ENCODE measurements at regions not wholly inside any gene's neighbourhood (a gene's known extent, or its start where the extent isn't known, plus 50 kb on each side); places are given as distances from the start of the nearest gene placed in this dataset.

DNA sequence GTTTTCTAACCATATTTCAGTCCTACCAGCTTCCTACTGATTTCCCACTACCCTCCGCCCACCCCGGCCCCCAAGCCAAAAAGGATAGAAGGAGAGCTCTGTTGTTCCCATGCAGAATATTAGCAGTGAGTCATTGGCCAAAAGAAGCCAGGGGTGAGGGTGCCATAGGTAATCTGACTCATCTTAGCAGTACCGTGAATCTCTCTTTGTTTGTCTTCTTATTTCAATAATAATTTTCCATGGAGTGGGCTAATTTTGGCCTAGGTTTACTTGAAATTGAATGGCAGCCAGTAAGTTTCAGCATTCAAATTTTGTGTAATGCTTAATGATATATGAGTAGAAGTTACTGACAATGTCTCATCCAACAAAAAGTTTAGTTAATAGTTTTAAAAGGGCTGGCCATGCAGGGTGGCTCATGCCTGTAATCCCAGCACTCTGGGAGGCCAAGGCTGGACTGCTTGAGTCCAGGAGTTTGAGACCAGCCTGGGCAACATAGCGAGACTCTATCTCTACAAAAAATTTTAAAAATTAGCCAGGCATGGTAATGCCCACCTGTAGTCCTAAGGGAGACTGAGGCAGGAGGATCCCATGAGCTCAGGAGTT is 74.2 kb downstream of the C9orf152 start:
- TF ChIP-seq, protein P1, sequence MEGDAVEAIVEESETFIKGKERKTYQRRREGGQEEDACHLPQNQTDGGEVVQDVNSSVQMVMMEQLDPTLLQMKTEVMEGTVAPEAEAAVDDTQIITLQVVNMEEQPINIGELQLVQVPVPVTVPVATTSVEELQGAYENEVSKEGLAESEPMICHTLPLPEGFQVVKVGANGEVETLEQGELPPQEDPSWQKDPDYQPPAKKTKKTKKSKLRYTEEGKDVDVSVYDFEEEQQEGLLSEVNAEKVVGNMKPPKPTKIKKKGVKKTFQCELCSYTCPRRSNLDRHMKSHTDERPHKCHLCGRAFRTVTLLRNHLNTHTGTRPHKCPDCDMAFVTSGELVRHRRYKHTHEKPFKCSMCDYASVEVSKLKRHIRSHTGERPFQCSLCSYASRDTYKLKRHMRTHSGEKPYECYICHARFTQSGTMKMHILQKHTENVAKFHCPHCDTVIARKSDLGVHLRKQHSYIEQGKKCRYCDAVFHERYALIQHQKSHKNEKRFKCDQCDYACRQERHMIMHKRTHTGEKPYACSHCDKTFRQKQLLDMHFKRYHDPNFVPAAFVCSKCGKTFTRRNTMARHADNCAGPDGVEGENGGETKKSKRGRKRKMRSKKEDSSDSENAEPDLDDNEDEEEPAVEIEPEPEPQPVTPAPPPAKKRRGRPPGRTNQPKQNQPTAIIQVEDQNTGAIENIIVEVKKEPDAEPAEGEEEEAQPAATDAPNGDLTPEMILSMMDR (IDR thresholded peaks at IDR 0.05), result no peak
- no peaks in the 10 kb centered on the region for H3K4me1 Mint-ChIP-seq
- H3K27ac Mint-ChIP-seq, result no peak overlapping the region
- intact Hi-C loops (cut with micrococcal nuclease), result no loop called here
- H3K4me3 Mint-ChIP-seq, result no peak overlapping the region
- Histone ChIP-seq H3K27me3 (ENCODE audit: control insufficient read depth, insufficient read depth, low read length) (no peaks in the 10 kb centered on the region), H3K9me3 (ENCODE audit: control insufficient read depth, insufficient read depth, low read length) (no peaks in the 10 kb centered on the region), H3K4me1 (ENCODE audit: control insufficient read depth, insufficient read depth, low read length) (peaks cover 1% of the 10 kb centered on the region), H3K36me3 (ENCODE audit: control insufficient read depth, insufficient read depth, low read length) (no peaks in the 10 kb centered on the region), H3K27ac (ENCODE audit: low read length) (no peak overlapping the region), H3K4me3 (ENCODE audit: low read length) (no peak overlapping the region)
- ATAC-seq (no peak), DNase-seq (no peak)
- 95% methylated on average over 4 of the region's 4 CpGs for WGBS (ENCODE audit: insufficient coverage)
- H3K27me3 Mint-ChIP-seq (ENCODE audit: low read depth in 2 of 2), result no peaks in the 10 kb centered on the region
- no peaks in the 10 kb centered on the region for H3K36me3 Mint-ChIP-seq
- no peaks in the 10 kb centered on the region for H3K9me3 Mint-ChIP-seq

DNA sequence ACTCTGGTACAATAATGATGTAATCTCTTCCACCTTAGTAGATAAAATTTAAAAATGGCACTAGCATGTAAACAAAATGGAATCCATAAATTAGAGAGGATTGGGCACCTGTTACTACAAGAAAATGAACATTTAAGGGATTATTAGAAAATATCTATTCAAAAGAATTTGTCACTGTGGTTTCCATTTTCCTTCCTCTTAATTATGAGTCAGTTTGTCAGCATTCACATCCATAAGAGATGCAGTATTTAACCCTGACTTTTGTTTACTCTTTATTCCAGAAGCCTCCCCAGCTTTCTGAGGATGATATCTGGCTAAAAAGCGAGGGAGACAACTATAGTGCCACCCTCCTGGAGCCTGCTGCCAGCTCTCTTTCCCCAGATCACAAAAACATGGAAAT is 72.1 kb downstream of the C9orf152 start:
- no peaks in the 10 kb centered on the region for H3K9me3 ChIP-seq (ENCODE audit: control insufficient read depth, insufficient read depth, low read length)
- Mint-ChIP-seq H3K27ac (no peak overlapping the region), H3K9me3 (no peaks in the 10 kb centered on the region), H3K4me3 (no peak overlapping the region), H3K4me1 (no peaks in the 10 kb centered on the region), H3K36me3 (no peaks in the 10 kb centered on the region), H3K27me3 (ENCODE audit: low read depth in 2 of 2) (no peaks in the 10 kb centered on the region)
- no peak for DNase-seq
- intact Hi-C loops (cut with micrococcal nuclease), result no loop called here
- H3K4me3 ChIP-seq (ENCODE audit: low read length), result no peak overlapping the region
- H3K4me1 ChIP-seq (ENCODE audit: control insufficient read depth, insufficient read depth, low read length), result no peaks in the 10 kb centered on the region
- no peak for ATAC-seq
- no peak overlapping the region for H3K27ac ChIP-seq (ENCODE audit: low read length)
- no peaks in the 10 kb centered on the region for H3K27me3 ChIP-seq (ENCODE audit: control insufficient read depth, insufficient read depth, low read length)
- TF ChIP-seq, protein P1 (IDR thresholded peaks at IDR 0.05), result no peak
- H3K36me3 ChIP-seq (ENCODE audit: control insufficient read depth, insufficient read depth, low read length), result no peaks in the 10 kb centered on the region
- no CpG with 5 or more reads among the region's 1 CpG for WGBS (ENCODE audit: insufficient coverage)

DNA sequence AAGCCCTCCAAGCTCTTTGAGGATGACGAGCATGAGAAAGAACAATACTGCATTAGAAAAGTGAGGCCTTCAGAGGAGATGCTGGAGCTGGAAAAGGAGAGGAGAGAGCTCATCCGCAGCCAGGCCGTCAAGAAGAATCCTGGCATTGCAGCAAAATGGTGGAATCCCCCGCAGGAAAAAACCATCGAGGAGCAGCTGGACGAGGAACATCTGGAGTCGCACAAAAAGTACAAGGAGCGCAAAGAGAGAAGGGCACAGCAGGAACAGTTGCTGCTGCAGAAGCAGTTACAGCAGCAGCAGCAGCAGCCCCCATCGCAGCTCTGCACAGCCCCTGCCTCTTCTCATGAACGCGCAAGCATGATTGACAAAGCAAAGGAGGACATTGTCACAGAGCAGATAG is 71.2 kb downstream of the C9orf152 start:
- no peaks in the 10 kb centered on the region for H3K36me3 Mint-ChIP-seq
- H3K9me3 Mint-ChIP-seq, result no peaks in the 10 kb centered on the region
- WGBS (ENCODE audit: insufficient coverage), result 96% methylated on average over 11 of the region's 11 CpGs
- no peak overlapping the region for H3K4me3 Mint-ChIP-seq
- intact Hi-C loops (cut with micrococcal nuclease), result no loop called here
- H3K27me3 Mint-ChIP-seq (ENCODE audit: low read depth in 2 of 2), result no peaks in the 10 kb centered on the region
- H3K27ac Mint-ChIP-seq, result no peak overlapping the region
- no peaks in the 10 kb centered on the region for H3K36me3 ChIP-seq (ENCODE audit: control insufficient read depth, insufficient read depth, low read length)
- DNase-seq (no peak), ATAC-seq (no peak)
- H3K27me3 ChIP-seq (ENCODE audit: control insufficient read depth, insufficient read depth, low read length), result no peaks in the 10 kb centered on the region
- no peak overlapping the region for H3K27ac ChIP-seq (ENCODE audit: low read length)
- no peaks in the 10 kb centered on the region for H3K4me1 ChIP-seq (ENCODE audit: control insufficient read depth, insufficient read depth, low read length)
- TF ChIP-seq, protein P1 (IDR thresholded peaks at IDR 0.05), result no peak
- no peak overlapping the region for H3K4me3 ChIP-seq (ENCODE audit: low read length)
- H3K4me1 Mint-ChIP-seq, result no peaks in the 10 kb centered on the region
- H3K9me3 ChIP-seq (ENCODE audit: control insufficient read depth, insufficient read depth, low read length), result no peaks in the 10 kb centered on the region

DNA sequence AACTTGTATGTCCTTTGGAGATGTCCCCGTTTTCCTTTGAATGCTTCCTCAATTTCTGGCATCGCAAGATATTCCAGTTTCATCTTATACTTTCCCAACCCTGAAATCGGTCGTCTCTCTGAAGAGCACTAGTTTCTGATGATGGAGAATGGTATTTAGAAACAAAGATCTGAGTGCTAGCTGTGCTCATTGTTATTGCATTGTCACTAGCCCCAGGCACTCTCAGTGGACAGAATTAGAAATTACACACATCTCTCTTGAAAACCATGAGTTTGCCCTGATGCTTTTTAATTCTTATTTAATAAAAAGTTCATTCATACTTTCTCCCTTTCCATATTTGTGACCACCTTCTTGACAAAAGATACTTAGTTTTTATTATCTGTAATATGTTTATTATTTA is 67.7 kb downstream of the C9orf152 start:
- Histone ChIP-seq H3K4me3 (ENCODE audit: low read length) (no peak overlapping the region), H3K4me1 (ENCODE audit: control insufficient read depth, insufficient read depth, low read length) (peaks cover 10% of the 10 kb centered on the region), H3K9me3 (ENCODE audit: control insufficient read depth, insufficient read depth, low read length) (no peaks in the 10 kb centered on the region), H3K27me3 (ENCODE audit: control insufficient read depth, insufficient read depth, low read length) (no peaks in the 10 kb centered on the region), H3K36me3 (ENCODE audit: control insufficient read depth, insufficient read depth, low read length) (no peaks in the 10 kb centered on the region), H3K27ac (ENCODE audit: low read length) (no peak overlapping the region)
- Mint-ChIP-seq H3K27ac (no peak overlapping the region), H3K4me3 (no peak overlapping the region), H3K27me3 (ENCODE audit: low read depth in 2 of 2) (no peaks in the 10 kb centered on the region), H3K36me3 (no peaks in the 10 kb centered on the region), H3K9me3 (peaks cover 0 to 3% of the 10 kb centered on the region in 2 donors), H3K4me1 (peaks cover 21 to 27% of the 10 kb centered on the region in 2 donors)
- WGBS (ENCODE audit: insufficient coverage), result 97% methylated on average over 2 of the region's 4 CpGs
- DNase-seq (no peak), ATAC-seq (no peak)
- intact Hi-C loops (cut with micrococcal nuclease), result no loop called here
- TF ChIP-seq, protein P1 (IDR thresholded peaks at IDR 0.05), result no peak
